ENCODE measurements at regions not wholly inside any gene's neighbourhood (a gene's known extent, or its start where the extent isn't known, plus 50 kb on each side); places are given as distances from the start of the nearest gene placed in this dataset.

- Histone ChIP-seq H3K4me2 (ENCODE audit: insufficient read depth, low read length) (no peak overlapping the region), H3K4me1 (ENCODE audit: control insufficient read depth, extremely low read depth, insufficient read depth, low read length) (no peaks in the 10 kb centered on the region), H3K27me3 (ENCODE audit: control insufficient read depth in 2 of 2, insufficient read depth in 2 of 2, low read length in 2 of 2) (no peaks in the 10 kb centered on the region), H3K79me2 (ENCODE audit: control insufficient read depth, insufficient read depth, low read length) (no peaks in the 10 kb centered on the region), H2AFZ (ENCODE audit: low read depth, low read length) (no peak overlapping the region), H4K20me1 (replicated peaks; ENCODE audit: control insufficient read depth, extremely low read depth, insufficient read depth, low read length) (no peaks in the 10 kb centered on the region), H3K27ac (ENCODE audit: insufficient read depth, low read depth, low read length) (no peak overlapping the region), H3K9me1 (replicated peaks; ENCODE audit: control insufficient read depth, extremely low read depth, insufficient read depth, low read length) (no peaks in the 10 kb centered on the region), H3K9ac (replicated peaks; ENCODE audit: extremely low read depth, insufficient read depth, low read length) (no peak overlapping the region), H3K4me3 (replicated peaks in 1 of 3; ENCODE audit: insufficient read depth in 1 of 3, low read depth in 1 of 3, low read length in 3 of 3) (no peak overlapping the region), H3K9me3 (replicated peaks; ENCODE audit: control insufficient read depth, insufficient read depth, low read length) (peaks cover 2% of the 10 kb centered on the region), H3K36me3 (ENCODE audit: control insufficient read depth in 2 of 2, extremely low read depth in 1 of 2, insufficient read depth in 2 of 2, low read length in 2 of 2) (no peaks in the 10 kb centered on the region)
- ChIA-PET CTCF (no interaction called here), POLR2A (no interaction called here)
- dilution Hi-C loops (cut with MboI; ENCODE audit: extremely low pct_ligation_motif_present, low sequenced_read_pairs), result no loop called here
- BruUV-seq (replicated peaks), result no TSS peak
- FAIRE-seq (no peak), DNase-seq (ENCODE audit: low read depth, low spot score) (no peak)
- intact Hi-C loops (cut with micrococcal nuclease), result no loop called here
- no peak for TF ChIP-seq MYC (IDR thresholded peaks at IDR 0.05; ENCODE audit: low read depth, low read length)
- TF ChIP-seq MAX (IDR thresholded peaks at IDR 0.05; ENCODE audit: insufficient read depth, insufficient read length), result no peak
- TF ChIP-seq JUN (IDR thresholded peaks at IDR 0.05; ENCODE audit: borderline replicate concordance, insufficient read depth, insufficient read length, low read depth), result no peak
- no peak for TF ChIP-seq POLR2AphosphoS5 (IDR thresholded peaks at IDR 0.05; ENCODE audit: insufficient read depth, low read depth, low read length)
- no peak for TF ChIP-seq CTCF (IDR thresholded peaks at IDR 0.05; ENCODE audit: extremely low read depth in 1 of 2, insufficient read depth in 1 of 2, low read depth in 1 of 2, low read length in 2 of 2)
- no peak for TF ChIP-seq FOS (IDR thresholded peaks at IDR 0.05; ENCODE audit: borderline replicate concordance, insufficient read depth, low read length)
Measured at GRCh38 chr14:43937001-43937400, 570.1 kb downstream of the FSCB start.

GRCh38 chr14:43934102-43934501 lies 573.0 kb downstream of the FSCB start:
- Histone ChIP-seq H3K27me3 (ENCODE audit: control insufficient read depth in 2 of 2, insufficient read depth in 2 of 2, low read length in 2 of 2) (no peaks in the 10 kb centered on the region), H3K79me2 (ENCODE audit: control insufficient read depth, insufficient read depth, low read length) (no peaks in the 10 kb centered on the region), H3K4me2 (ENCODE audit: insufficient read depth, low read length) (no peak overlapping the region), H3K36me3 (ENCODE audit: control insufficient read depth in 2 of 2, extremely low read depth in 1 of 2, insufficient read depth in 2 of 2, low read length in 2 of 2) (no peaks in the 10 kb centered on the region), H3K9me3 (replicated peaks; ENCODE audit: control insufficient read depth, insufficient read depth, low read length) (no peaks in the 10 kb centered on the region), H3K27ac (ENCODE audit: insufficient read depth, low read depth, low read length) (no peak overlapping the region), H3K9ac (replicated peaks; ENCODE audit: extremely low read depth, insufficient read depth, low read length) (no peak overlapping the region), H3K4me1 (ENCODE audit: control insufficient read depth, extremely low read depth, insufficient read depth, low read length) (no peaks in the 10 kb centered on the region), H3K9me1 (replicated peaks; ENCODE audit: control insufficient read depth, extremely low read depth, insufficient read depth, low read length) (no peaks in the 10 kb centered on the region), H3K4me3 (replicated peaks in 1 of 3; ENCODE audit: insufficient read depth in 1 of 3, low read depth in 1 of 3, low read length in 3 of 3) (no peak overlapping the region), H2AFZ (ENCODE audit: low read depth, low read length) (no peak overlapping the region), H4K20me1 (replicated peaks; ENCODE audit: control insufficient read depth, extremely low read depth, insufficient read depth, low read length) (no peaks in the 10 kb centered on the region)
- POLR2A ChIA-PET, result no interaction called here
- DNase-seq (ENCODE audit: low read depth, low spot score) (no peak), FAIRE-seq (no peak)
- dilution Hi-C loops (cut with MboI; ENCODE audit: extremely low pct_ligation_motif_present, low sequenced_read_pairs), result no loop called here
- BruUV-seq (replicated peaks), result no TSS peak
- TF ChIP-seq JUN (IDR thresholded peaks at IDR 0.05; ENCODE audit: borderline replicate concordance, insufficient read depth, insufficient read length, low read depth) (no peak), CTCF (IDR thresholded peaks at IDR 0.05; ENCODE audit: extremely low read depth in 1 of 2, insufficient read depth in 1 of 2, low read depth in 1 of 2, low read length in 2 of 2) (no peak), POLR2AphosphoS5 (IDR thresholded peaks at IDR 0.05; ENCODE audit: insufficient read depth, low read depth, low read length) (no peak), EZH2 (IDR thresholded peaks at IDR 0.05; ENCODE audit: borderline replicate concordance, low read depth, low read length, severe bottlenecking) (no peak)
- intact Hi-C loops (cut with micrococcal nuclease), result no loop called here
- CTCF ChIA-PET, result no interaction called here

Data from endothelial cell of umbilical vein (primary cell).